Endothelial cell (in vitro differentiated cells): ENCODE measurements at regions not wholly inside any gene's neighbourhood (a gene's known extent, or its start where the extent isn't known, plus 50 kb on each side); places are given as distances from the start of the nearest gene placed in this dataset.

Source experiments
- DNase-seq: peaks from one replicate; pipeline ENCODE4 v3.0.0; 2021; ENCODE audit warnings: low spot score
- H3K27ac Mint-ChIP-seq: one replicate; pipeline ENCODE4 v1.8.0; 2021; ENCODE audit warnings: mixed read lengths, inconsistent platforms; ENCODE audit not compliant: unreplicated experiment
- H3K27me3 Mint-ChIP-seq: one replicate; pipeline ENCODE4 v1.8.0; 2021; ENCODE audit warnings: mild to moderate bottlenecking, moderate library complexity, mixed read lengths, inconsistent platforms; ENCODE audit not compliant: unreplicated experiment
- H3K36me3 Mint-ChIP-seq: one replicate; pipeline ENCODE4 v1.8.0; 2021; ENCODE audit warnings: mild to moderate bottlenecking, low read depth, mixed read lengths, inconsistent platforms; ENCODE audit not compliant: unreplicated experiment
- H3K4me1 Mint-ChIP-seq: one replicate; pipeline ENCODE4 v1.8.0; 2021; ENCODE audit warnings: mild to moderate bottlenecking, mixed read lengths, inconsistent platforms; ENCODE audit not compliant: unreplicated experiment
- H3K4me3 Mint-ChIP-seq: one replicate; pipeline ENCODE4 v1.8.0; 2021; ENCODE audit warnings: mild to moderate bottlenecking, mixed read lengths, inconsistent platforms; ENCODE audit not compliant: unreplicated experiment
- H3K9me3 Mint-ChIP-seq: one replicate; pipeline ENCODE4 v1.8.0; 2021; ENCODE audit warnings: mixed read lengths, inconsistent platforms; ENCODE audit not compliant: unreplicated experiment
- TF ChIP-seq, protein P1 (sequence below): fragments of 200-600 bp; sonication (generic); IDR thresholded peaks from one replicate; pipeline ENCODE4 v1.5.0; 2021; ENCODE audit warnings: antibody characterized with exemption; ENCODE audit not compliant: unreplicated experiment

GRCh38 chr7:54956865-54957264, 62.0 kb upstream of the EGFR start:
- no peak for DNase-seq
- Mint-ChIP-seq H3K9me3 (no peaks in the 10 kb centered on the region), H3K27ac (no peak overlapping the region), H3K27me3 (peaks cover 6% of the 10 kb centered on the region), H3K4me3 (no peak overlapping the region), H3K4me1 (no peaks in the 10 kb centered on the region), H3K36me3 (no peaks in the 10 kb centered on the region)
- TF ChIP-seq, protein P1, sequence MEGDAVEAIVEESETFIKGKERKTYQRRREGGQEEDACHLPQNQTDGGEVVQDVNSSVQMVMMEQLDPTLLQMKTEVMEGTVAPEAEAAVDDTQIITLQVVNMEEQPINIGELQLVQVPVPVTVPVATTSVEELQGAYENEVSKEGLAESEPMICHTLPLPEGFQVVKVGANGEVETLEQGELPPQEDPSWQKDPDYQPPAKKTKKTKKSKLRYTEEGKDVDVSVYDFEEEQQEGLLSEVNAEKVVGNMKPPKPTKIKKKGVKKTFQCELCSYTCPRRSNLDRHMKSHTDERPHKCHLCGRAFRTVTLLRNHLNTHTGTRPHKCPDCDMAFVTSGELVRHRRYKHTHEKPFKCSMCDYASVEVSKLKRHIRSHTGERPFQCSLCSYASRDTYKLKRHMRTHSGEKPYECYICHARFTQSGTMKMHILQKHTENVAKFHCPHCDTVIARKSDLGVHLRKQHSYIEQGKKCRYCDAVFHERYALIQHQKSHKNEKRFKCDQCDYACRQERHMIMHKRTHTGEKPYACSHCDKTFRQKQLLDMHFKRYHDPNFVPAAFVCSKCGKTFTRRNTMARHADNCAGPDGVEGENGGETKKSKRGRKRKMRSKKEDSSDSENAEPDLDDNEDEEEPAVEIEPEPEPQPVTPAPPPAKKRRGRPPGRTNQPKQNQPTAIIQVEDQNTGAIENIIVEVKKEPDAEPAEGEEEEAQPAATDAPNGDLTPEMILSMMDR, result no peak

DNA sequence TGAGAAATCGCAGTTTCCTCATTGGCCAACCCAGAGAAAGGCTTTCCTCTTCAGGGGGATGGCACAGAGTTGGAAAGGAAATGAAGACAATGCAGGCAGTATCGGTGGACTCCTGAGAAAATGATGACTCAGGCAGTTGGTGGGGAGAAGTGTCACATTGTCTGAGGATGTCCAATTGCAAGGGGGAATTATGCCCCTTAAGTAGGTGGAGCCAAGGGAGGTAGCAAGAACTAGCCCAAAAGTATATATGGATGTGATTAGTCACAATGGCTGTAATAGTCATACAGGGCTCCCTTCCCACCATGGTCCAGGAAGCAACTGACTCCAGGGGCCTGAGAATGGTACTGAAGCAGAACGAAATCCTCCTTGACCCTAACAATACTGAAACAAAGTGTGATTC, 58.3 kb upstream of the EGFR start:
- Mint-ChIP-seq H3K9me3 (no peaks in the 10 kb centered on the region), H3K27ac (no peak overlapping the region), H3K4me3 (no peak overlapping the region), H3K27me3 (peaks cover 6% of the 10 kb centered on the region), H3K4me1 (no peaks in the 10 kb centered on the region), H3K36me3 (no peaks in the 10 kb centered on the region)
- DNase-seq, result no peak
- TF ChIP-seq, protein P1, result no peak

GRCh38 chr7:54961391-54961790, 57.4 kb upstream of the EGFR start:
- Mint-ChIP-seq H3K4me1 (no peaks in the 10 kb centered on the region), H3K36me3 (no peaks in the 10 kb centered on the region)

GRCh38 chr7:54963155-54963554, 55.7 kb upstream of the EGFR start:
- DNase-seq, result no peak
- TF ChIP-seq, protein P1, result no peak
- no peak overlapping the region for H3K4me3 Mint-ChIP-seq
- H3K36me3 Mint-ChIP-seq, result no peaks in the 10 kb centered on the region
- no peak overlapping the region for H3K27ac Mint-ChIP-seq
- no peaks in the 10 kb centered on the region for H3K27me3 Mint-ChIP-seq
- H3K4me1 Mint-ChIP-seq, result no peaks in the 10 kb centered on the region
- no peaks in the 10 kb centered on the region for H3K9me3 Mint-ChIP-seq

More at GRCh38 chr7:54961391-54961790, 57.4 kb upstream of the EGFR start:
- H3K27me3 Mint-ChIP-seq, result peaks cover 4% of the 10 kb centered on the region
- H3K4me3 Mint-ChIP-seq, result no peak overlapping the region
- TF ChIP-seq, protein P1, result no peak
- no peak overlapping the region for H3K27ac Mint-ChIP-seq
- DNase-seq, result no peak
- no peaks in the 10 kb centered on the region for H3K9me3 Mint-ChIP-seq

DNA sequence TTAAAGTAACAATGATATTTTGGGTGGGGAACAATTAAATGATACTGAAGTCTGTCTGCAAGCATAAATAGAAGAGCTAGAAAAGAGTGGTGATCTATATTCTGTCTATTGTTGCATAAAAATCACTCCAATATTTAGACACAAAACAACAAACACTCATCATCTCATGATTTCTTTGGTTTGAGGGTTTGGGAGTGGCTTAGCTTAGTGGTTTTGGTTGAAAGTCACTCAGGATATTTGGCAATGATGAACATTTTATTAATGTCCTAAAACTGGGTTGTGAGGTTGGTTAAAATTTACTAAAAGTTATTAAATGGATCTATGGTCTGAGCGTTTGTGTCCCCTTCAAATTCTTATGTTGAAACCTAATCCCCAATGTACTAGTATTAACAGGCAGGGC, 54.7 kb upstream of the EGFR start:
- TF ChIP-seq, protein P1, result no peak
- Mint-ChIP-seq H3K27ac (no peak overlapping the region), H3K27me3 (no peaks in the 10 kb centered on the region), H3K4me3 (no peak overlapping the region), H3K4me1 (no peaks in the 10 kb centered on the region), H3K36me3 (no peaks in the 10 kb centered on the region), H3K9me3 (no peaks in the 10 kb centered on the region)
- DNase-seq, result no peak
